ENCODE measurements at regions not wholly inside any gene's neighbourhood (a gene's known extent, or its start where the extent isn't known, plus 50 kb on each side); places are given as distances from the start of the nearest gene placed in this dataset.
"Not testable (repeated sequence)": the region's sequence is repeated elsewhere in the genome, so short reads cannot be mapped to it uniquely, and the experiment has no call there.

DNA sequence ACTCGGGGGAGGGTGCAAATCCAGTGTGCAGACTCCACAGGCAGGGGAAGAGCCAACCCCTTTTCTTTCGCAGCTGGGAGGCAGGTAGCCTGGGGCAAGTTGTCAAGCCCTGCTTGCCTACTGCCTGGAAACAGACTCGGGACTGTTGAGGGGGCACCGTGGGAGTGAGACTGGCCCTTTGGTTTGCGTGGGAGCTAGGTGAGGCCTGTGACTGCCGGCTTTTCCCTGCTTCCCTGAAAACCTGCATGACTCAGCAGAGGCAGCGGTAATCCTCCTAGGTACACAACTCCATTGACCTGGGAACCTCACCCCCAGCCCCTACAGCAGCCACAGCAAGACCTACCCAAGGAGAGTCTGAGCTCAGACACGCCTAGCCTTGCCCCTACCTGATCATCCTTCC is 509.5 kb downstream of the DTWD2 start:
- H3K36me3 ChIP-seq, result no peaks in the 10 kb centered on the region
- H3K9me3 ChIP-seq, result no peaks in the 10 kb centered on the region
- H3K27me3 ChIP-seq (replicated peaks; ENCODE audit: insufficient read depth), result no peaks in the 10 kb centered on the region
- DNase-seq (ENCODE audit: low spot score), result no peak
- 95% methylated on average over 8 of the region's 8 CpGs for WGBS
- H3K27ac ChIP-seq, result no peak overlapping the region
- TF ChIP-seq POLR2AphosphoS5 (IDR thresholded peaks at IDR 0.05), result no peak
- TF ChIP-seq, protein P1, sequence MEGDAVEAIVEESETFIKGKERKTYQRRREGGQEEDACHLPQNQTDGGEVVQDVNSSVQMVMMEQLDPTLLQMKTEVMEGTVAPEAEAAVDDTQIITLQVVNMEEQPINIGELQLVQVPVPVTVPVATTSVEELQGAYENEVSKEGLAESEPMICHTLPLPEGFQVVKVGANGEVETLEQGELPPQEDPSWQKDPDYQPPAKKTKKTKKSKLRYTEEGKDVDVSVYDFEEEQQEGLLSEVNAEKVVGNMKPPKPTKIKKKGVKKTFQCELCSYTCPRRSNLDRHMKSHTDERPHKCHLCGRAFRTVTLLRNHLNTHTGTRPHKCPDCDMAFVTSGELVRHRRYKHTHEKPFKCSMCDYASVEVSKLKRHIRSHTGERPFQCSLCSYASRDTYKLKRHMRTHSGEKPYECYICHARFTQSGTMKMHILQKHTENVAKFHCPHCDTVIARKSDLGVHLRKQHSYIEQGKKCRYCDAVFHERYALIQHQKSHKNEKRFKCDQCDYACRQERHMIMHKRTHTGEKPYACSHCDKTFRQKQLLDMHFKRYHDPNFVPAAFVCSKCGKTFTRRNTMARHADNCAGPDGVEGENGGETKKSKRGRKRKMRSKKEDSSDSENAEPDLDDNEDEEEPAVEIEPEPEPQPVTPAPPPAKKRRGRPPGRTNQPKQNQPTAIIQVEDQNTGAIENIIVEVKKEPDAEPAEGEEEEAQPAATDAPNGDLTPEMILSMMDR (IDR thresholded peaks at IDR 0.05), result no peak
- no peak for TF ChIP-seq POLR2A (IDR thresholded peaks at IDR 0.05)
- H3K4me1 ChIP-seq (replicated peaks), result no peaks in the 10 kb centered on the region
- intact Hi-C loops (cut with DNase I), result no loop called here
- H3K4me3 ChIP-seq, result no peak overlapping the region

DNA sequence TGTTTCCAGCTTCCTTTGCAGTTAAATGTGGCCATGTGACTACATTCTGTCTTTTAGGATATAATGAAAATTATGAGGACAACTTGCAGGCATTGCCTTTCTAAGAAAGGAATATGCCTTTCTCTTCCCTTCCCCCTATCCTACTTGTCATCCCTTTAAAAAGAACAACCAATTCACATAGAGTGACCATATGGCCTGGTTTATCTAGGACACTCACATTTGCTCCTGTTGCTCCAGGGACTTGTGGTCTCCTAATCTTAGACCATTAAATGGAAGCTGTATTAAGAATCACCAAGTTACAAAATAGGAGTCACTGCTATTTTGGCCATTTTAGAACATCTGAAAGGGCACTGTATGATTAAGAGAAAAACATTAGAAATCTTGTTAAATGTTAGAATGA is 520.3 kb downstream of the DTWD2 start:
- Histone ChIP-seq H3K36me3 (no peaks in the 10 kb centered on the region), H3K4me1 (replicated peaks) (no peaks in the 10 kb centered on the region), H3K27ac (no peak overlapping the region), H3K9me3 (no peaks in the 10 kb centered on the region), H3K4me3 (no peak overlapping the region), H3K27me3 (replicated peaks; ENCODE audit: insufficient read depth) (no peaks in the 10 kb centered on the region)
- TF ChIP-seq POLR2AphosphoS5 (IDR thresholded peaks at IDR 0.05), result no peak
- TF ChIP-seq POLR2A (IDR thresholded peaks at IDR 0.05), result no peak
- TF ChIP-seq, protein P1 (IDR thresholded peaks at IDR 0.05), result no peak
- no peak for DNase-seq (ENCODE audit: low spot score)
- intact Hi-C loops (cut with DNase I), result no loop called here

DNA sequence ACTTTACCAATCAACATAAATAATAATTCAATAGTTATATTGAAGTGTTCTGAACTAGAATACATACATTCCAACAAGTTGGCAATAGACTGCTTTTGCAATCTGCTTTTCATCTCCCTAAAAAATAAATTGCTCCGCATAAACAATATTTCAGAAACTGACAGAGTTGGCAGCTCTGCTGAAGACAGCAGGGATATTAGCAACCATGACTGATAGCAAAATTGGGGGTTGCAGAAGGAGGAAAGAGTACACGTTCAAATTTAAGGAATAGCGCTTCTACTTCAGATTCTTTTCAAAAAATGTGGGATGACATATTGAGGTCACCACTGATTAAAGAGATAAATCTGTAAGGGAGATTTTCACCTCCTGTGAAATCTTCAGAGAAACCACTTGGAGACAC is 521.2 kb downstream of the DTWD2 start:
- H3K4me3 ChIP-seq, result no peak overlapping the region
- H3K27ac ChIP-seq, result no peak overlapping the region
- no peaks in the 10 kb centered on the region for H3K4me1 ChIP-seq (replicated peaks)
- no peaks in the 10 kb centered on the region for H3K9me3 ChIP-seq
- 63% methylated on average over 3 of the region's 3 CpGs for WGBS
- intact Hi-C loops (cut with DNase I), result no loop called here
- no peaks in the 10 kb centered on the region for H3K36me3 ChIP-seq
- TF ChIP-seq POLR2A (IDR thresholded peaks at IDR 0.05) (no peak), POLR2AphosphoS5 (IDR thresholded peaks at IDR 0.05) (no peak)
- TF ChIP-seq, protein P1 (IDR thresholded peaks at IDR 0.05), result no peak
- no peaks in the 10 kb centered on the region for H3K27me3 ChIP-seq (replicated peaks; ENCODE audit: insufficient read depth)
- no peak for DNase-seq (ENCODE audit: low spot score)

DNA sequence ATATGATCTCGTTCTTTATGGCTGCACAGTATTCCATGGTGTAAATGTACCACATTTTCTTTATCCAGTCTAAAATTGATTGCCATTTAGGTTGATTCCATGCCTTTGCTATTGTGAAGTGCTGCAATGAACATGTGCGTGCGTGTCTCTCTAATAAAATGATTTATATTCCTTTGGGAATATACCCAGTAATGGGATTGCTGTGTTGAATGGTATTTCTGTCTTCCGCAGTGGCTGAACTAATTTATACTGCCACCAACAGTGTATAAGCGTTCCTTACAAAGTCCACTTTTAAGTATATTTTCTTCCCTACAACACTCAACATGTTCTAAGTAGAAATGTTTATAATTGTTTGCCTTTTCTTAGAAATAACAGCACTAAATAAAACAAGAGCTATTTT is 521.9 kb downstream of the DTWD2 start:
- H3K27ac ChIP-seq, result no peak overlapping the region
- TF ChIP-seq POLR2A (IDR thresholded peaks at IDR 0.05), result no peak
- TF ChIP-seq, protein P1 (IDR thresholded peaks at IDR 0.05), result no peak
- no peak for TF ChIP-seq POLR2AphosphoS5 (IDR thresholded peaks at IDR 0.05)
- no peak overlapping the region for H3K4me3 ChIP-seq
- DNase-seq (ENCODE audit: low spot score), result no peak
- no peaks in the 10 kb centered on the region for H3K4me1 ChIP-seq (replicated peaks)
- H3K27me3 ChIP-seq (replicated peaks; ENCODE audit: insufficient read depth), result no peaks in the 10 kb centered on the region
- 89% methylated on average over 5 of the region's 5 CpGs for WGBS
- intact Hi-C loops (cut with DNase I), result no loop called here
- no peaks in the 10 kb centered on the region for H3K36me3 ChIP-seq
- H3K9me3 ChIP-seq, result no peaks in the 10 kb centered on the region

DNA sequence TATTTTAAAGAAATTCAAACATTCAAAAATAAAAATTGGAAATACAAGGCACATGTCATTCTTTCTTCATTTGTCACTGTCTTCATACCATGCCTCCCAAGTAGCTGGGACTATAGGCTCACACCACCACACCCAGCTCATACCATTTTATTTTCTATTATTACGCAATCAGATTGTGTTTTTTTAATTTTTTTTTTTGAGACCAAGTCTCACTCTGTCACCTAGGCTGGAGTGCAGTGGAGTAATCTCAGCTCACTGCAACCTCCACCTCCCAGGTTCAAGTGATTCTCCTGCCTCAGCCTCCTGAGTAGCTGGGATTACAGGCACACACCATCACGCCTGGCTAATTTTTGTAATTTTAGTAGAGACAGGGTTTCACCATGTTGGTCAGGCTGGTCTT is 526.1 kb downstream of the DTWD2 start:
- H3K4me1 ChIP-seq (replicated peaks); H3K36me3 ChIP-seq; intact Hi-C loops (cut with DNase I); DNase-seq (ENCODE audit: low spot score); H3K4me3 ChIP-seq; H3K27ac ChIP-seq; H3K27me3 ChIP-seq (replicated peaks; ENCODE audit: insufficient read depth); H3K9me3 ChIP-seq: not testable (repeated sequence)
- WGBS, result 94% methylated on average over 2 of the region's 2 CpGs
